ENCODE measurements at regions not wholly inside any gene's neighbourhood (a gene's known extent, or its start where the extent isn't known, plus 50 kb on each side); places are given as distances from the start of the nearest gene placed in this dataset.
"Not testable (repeated sequence)": the region's sequence is repeated elsewhere in the genome, so short reads cannot be mapped to it uniquely, and the experiment has no call there.

- no peak for DNase-seq
Observed at GRCh38 chr5:6321078-6321477, 57.3 kb downstream of the MED10 start.

GRCh38 chr5:6319116-6319515 lies 59.2 kb downstream of the MED10 start:
- peak; percentile 42 for DNase-seq

- no peak for DNase-seq
Observed at GRCh38 chr5:6317116-6317798, 61.1 kb downstream of the MED10 start.

- no peak for DNase-seq
Observed at GRCh38 chr5:6315580-6315979, 62.8 kb downstream of the MED10 start.

- no peak for DNase-seq
Observed at GRCh38 chr5:6311568-6312501, 66.5 kb downstream of the MED10 start.

- no peak for DNase-seq
Observed at GRCh38 chr5:6309949-6310348, 68.4 kb downstream of the MED10 start.

GRCh38 chr5:6308683-6309082 lies 69.7 kb downstream of the MED10 start:
- DNase-seq: no peak

- peak; percentile 52 for DNase-seq
Observed at GRCh38 chr5:6307304-6307703, 71.0 kb downstream of the MED10 start.

GRCh38 chr5:6305853-6306252 lies 72.5 kb downstream of the MED10 start:
- no peak for DNase-seq

GRCh38 chr5:6302684-6303083 lies 75.7 kb downstream of the MED10 start:
- DNase-seq: no peak

GRCh38 chr5:6302075-6302474 lies 76.3 kb downstream of the MED10 start:
- no peak for DNase-seq

GRCh38 chr5:6296524-6296923 lies 81.8 kb downstream of the MED10 start:
- no peak for DNase-seq

GRCh38 chr5:6291961-6292360 lies 86.4 kb downstream of the MED10 start:
- peak; percentile 28 for DNase-seq

GRCh38 chr5:6289239-6289638 lies 89.1 kb downstream of the MED10 start:
- DNase-seq: no peak

GRCh38 chr5:6287176-6287575 lies 91.2 kb downstream of the MED10 start:
- DNase-seq: no peak

- no peak for DNase-seq
Observed at GRCh38 chr5:6286404-6286803, 91.9 kb downstream of the MED10 start.

GRCh38 chr5:6284491-6284890 lies 93.9 kb downstream of the MED10 start:
- DNase-seq: not testable (repeated sequence)

GRCh38 chr5:6282352-6282751 lies 96.0 kb downstream of the MED10 start:
- DNase-seq: no peak

GRCh38 chr5:6281818-6282217 lies 96.5 kb downstream of the MED10 start:
- no peak for DNase-seq

GRCh38 chr5:6280425-6281100 lies 97.8 kb downstream of the MED10 start:
- no peak for DNase-seq

- no peak for DNase-seq
Observed at GRCh38 chr5:6279607-6280006, 98.7 kb downstream of the MED10 start.

- DNase-seq: no peak
Observed at GRCh38 chr5:6274846-6275543, 103.4 kb downstream of the MED10 start.

GRCh38 chr5:6273749-6274148 lies 104.6 kb downstream of the MED10 start:
- no peak for DNase-seq

All from NCI-H2029 (cell line).